LoVo (cell line): ENCODE measurements at regions not wholly inside any gene's neighbourhood (a gene's known extent, or its start where the extent isn't known, plus 50 kb on each side); places are given as distances from the start of the nearest gene placed in this dataset.

Experiments
- DNase-seq: peaks from one replicate; pipeline ENCODE4 v3.0.0-alpha.2; 2016; ENCODE audit warnings: low spot score

- no peak for DNase-seq
Measured at GRCh38 chr3:99114565-99115291, 213.2 kb upstream of the DCBLD2 start.

GRCh38 chr3:99111235-99111634, 209.7 kb upstream of the DCBLD2 start:
- DNase-seq: no peak

DNA sequence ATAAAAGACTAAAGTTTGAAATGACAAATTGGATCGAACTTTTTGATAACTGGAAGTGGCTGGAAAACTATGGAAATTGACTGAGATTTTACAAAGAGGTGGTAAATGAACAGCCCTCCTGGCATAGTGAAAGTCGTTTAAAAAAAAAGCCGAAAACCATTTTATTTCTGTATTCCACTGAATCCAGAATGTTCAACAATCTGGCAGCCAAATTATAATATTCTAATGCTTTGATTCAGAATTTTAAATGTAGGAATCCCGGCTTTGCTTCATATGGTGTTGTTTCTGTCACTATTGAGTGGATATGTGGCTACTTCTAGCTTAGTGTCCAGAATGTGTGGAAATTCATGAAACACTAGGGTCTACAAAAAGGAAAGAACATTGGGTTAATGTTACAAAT, 208.9 kb upstream of the DCBLD2 start:
- DNase-seq: no peak

- no peak for DNase-seq
Measured at GRCh38 chr3:99108508-99108907, 207.0 kb upstream of the DCBLD2 start.

GRCh38 chr3:99094606-99095005, 193.1 kb upstream of the DCBLD2 start:
- no peak for DNase-seq

DNA sequence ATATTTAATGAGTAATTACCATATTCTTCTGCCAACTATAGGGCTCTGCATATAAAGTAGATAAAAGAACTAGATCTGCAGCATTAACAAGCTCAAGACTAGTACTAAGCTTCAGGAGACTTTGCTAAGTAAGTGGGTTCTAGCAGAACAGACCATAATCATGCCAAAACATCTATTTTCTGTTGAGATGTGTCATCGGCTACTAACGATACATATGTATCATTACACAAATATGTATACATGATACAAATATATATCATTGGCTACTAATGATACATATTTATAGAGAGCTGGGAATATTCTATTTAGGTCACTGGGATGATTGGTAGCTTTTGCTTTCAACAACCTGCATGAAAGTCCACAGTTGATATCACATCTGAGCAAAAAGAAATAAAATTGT, 185.8 kb upstream of the DCBLD2 start:
- DNase-seq: no peak

DNA sequence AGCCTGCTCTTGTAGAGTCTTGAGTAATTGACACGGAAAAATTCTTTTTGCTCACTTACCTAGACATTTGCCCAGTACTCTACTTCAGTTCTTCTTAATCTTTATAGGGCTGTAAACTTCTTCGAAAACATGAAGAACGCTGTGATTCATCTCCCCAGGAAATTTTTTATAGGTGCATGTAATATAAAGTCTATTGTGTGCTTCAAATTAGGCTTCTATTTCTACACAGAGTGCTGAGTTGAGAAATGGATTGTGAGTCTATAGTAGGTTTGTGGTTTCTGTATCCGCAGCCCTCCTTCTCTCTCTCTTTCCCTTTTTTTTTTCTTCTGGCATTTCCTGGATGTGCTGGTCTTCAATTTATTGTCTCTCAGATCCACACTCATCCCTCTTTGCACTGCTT, 183.3 kb upstream of the DCBLD2 start:
- DNase-seq: peak; percentile 52

- no peak for DNase-seq
Measured at GRCh38 chr3:99084156-99084555, 182.7 kb upstream of the DCBLD2 start.

DNA sequence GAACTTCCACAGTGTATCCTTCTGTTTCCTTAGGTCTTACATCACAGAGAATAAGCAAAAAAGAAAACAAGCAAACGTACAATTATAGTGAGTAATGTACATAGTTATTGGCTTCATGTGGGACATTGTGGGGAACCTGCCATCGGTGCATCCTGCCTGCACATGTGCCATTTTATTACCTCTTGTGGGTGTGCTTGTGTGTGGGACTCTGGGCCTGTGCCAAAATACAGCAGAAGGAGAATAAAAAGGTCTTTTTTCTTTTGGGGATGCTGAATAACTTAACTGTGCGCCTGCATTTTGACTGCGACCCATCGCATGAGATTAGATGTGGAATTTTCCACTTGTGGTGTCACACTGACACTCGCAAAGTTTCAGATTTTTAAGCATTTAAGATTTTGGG, 169.6 kb upstream of the DCBLD2 start:
- DNase-seq: no peak

DNA sequence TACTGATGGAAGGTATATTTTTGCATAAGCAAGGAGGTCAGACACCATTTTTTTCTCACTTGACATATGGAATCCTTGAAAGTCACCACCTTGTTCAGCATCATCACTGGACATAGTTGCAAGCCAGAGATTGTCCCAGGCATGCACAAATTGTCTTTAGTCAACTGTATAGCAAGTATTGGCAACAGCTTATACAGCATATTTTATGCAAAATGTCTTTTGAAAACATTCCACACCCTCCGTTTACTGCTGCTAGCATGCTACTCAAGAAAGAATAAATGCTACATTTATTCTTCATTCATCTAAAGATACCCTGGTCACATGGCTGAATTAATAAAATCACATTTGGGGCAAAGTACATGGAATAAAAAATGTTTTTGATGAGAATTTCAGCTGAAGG, 168.5 kb upstream of the DCBLD2 start:
- DNase-seq: no peak

- no peak for DNase-seq
Measured at GRCh38 chr3:99066863-99067262, 165.4 kb upstream of the DCBLD2 start.

DNA sequence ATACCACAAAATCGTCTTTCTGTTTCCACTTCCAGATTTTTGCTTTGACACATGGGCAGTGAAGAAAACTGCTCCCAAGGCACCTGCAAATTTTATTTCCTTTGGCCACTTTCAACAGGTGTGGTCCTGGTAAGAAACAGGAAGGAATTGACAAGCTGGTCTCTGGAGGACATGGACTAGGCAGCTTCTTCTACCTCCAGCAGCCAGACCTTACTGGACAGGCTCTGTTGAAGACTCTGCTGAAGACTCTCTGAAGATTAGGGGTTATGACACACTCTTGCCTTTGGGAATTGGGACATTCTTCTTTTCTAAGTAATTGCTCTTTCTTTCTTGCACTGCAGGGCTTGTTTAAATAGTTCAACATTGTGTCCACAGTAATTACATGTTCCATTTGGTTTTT, 147.7 kb upstream of the DCBLD2 start:
- no peak for DNase-seq

DNA sequence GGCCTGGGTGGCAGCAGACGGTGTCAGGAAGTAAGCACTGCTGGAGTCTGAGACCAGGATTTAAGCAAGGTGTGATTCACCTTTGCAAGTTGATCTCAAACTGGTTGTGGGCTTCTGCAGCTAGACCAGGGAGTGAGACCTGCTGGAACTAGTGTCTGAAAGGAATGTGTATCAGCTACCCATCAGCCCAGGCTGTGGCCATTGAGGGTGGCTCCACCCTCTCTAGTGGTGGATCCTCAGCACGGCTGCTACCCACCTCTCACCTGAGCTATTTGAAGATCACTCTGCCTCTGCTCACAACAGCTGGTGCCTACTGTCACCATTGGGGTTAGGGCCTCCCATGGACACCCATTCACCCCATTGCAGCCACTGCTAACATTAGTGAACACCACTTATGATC, 140.3 kb upstream of the DCBLD2 start:
- DNase-seq: no peak

- no peak for DNase-seq
Measured at GRCh38 chr3:99031778-99032177, 130.3 kb upstream of the DCBLD2 start.

DNA sequence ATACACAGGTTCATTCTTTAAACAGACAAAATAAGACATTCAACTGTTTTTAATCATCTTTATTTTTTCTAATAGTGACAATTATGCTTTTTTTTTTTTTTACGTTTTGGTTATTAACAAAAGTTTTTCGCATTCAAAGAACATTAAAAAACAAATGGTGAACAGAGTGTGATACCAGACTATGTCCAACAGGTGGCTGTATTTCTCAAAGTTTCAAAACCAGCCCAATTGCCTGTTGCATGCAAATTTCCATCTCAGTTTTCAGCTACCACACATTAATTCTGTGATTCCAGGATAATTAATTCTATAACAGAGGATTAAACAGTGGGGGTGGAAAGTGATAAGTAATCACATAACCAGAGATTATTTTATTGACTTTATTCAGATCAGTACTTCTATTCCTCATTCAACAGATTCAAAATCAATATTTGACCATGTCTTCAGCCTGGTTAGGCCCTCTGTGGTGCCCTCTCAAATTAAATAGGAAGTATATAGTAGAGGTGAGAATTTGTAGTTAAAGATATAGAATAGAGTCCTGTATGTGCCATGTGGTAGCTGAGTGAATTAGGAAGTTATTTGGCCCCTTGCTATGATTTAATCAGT, 122.2 kb upstream of the DCBLD2 start:
- peak; percentile 35 for DNase-seq

GRCh38 chr3:99021466-99021865, 120.0 kb upstream of the DCBLD2 start:
- no peak for DNase-seq

DNA sequence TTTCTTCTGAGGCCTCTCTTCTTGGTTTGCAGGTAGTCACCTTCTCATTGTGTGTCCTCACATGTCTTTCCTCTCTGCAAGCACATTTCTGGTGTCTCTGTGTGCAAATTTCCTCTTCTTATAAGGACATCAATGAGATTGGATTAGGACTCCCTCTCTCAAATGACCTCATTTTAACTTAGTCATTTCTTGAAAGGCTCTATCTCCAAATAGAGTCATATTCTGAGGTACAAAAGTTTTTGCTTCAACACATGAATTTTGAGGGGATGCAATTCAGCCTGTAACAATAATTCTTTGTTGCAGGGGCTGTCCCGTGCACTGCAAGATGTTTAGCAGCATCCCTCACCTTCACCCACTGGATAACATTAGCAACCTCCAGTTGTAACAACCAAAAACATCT, 115.0 kb upstream of the DCBLD2 start:
- DNase-seq: no peak

- DNase-seq: no peak
Measured at GRCh38 chr3:99013777-99014315, 112.4 kb upstream of the DCBLD2 start.

GRCh38 chr3:99013077-99013476, 111.6 kb upstream of the DCBLD2 start:
- DNase-seq: no peak

DNA sequence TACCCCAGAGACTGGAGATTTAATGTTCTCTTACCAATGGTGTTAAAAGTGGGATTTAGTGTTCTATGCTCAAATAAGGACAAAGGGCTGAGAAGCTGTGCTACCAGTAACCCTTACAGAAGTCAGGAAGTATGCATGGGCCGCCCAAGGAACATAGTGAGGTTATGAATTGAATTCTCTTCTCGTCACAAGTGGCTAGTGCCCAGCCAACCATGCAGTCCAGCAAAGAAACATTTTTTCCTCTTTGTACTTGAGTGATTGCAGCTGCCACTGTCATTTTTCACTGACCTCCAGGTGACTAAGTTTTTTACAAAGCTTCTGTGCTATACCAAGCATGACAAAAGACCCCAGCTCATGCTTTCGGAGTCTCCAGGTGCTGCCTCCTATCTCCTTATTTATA, 110.6 kb upstream of the DCBLD2 start:
- no peak for DNase-seq

- no peak for DNase-seq
Measured at GRCh38 chr3:99009851-99010250, 108.4 kb upstream of the DCBLD2 start.

DNA sequence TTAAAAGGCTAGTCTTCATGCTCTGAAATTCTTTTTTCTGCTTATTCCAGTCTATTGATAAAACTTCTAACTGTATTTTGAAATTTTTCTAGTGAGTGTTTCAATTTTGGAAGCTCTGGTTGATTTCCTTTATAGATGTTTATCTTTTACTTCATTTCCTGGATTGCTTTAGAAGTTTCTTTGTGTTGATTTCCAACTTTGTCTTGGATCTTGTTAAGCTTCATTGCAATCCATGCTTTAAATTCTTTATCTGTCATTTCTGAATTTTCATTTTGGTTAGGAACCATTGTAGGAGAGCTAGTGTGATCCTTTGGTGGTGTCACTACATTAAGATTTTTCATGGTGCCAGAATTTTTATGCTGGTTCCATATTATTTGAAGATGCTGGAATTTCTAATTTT, 105.2 kb upstream of the DCBLD2 start:
- DNase-seq: no peak

DNA sequence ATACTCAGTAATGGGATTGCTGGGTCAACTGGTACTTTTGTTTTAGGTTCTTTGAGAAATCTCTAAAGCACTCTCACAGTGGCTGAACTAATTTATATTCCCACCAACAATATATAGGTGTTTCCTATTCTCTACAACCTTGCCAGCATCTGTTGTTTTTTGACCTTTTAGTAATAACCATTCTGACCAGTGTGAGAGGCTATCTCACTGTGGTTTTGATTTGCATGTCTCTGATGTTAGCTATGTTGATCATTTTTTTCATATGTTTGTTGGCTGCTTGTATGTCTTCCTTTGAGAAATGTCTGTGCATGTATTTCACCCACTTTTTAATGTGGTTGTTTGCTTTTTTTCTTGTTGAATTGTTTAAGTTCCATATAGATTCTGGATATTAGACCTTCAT, 98.2 kb upstream of the DCBLD2 start:
- no peak for DNase-seq
